ENCODE measurements at regions not wholly inside any gene's neighbourhood (a gene's known extent, or its start where the extent isn't known, plus 50 kb on each side); places are given as distances from the start of the nearest gene placed in this dataset.

GRCh38 chr6:21992178-21992967, 304.5 kb downstream of the PRL start:
- TF ChIP-seq, protein P1, sequence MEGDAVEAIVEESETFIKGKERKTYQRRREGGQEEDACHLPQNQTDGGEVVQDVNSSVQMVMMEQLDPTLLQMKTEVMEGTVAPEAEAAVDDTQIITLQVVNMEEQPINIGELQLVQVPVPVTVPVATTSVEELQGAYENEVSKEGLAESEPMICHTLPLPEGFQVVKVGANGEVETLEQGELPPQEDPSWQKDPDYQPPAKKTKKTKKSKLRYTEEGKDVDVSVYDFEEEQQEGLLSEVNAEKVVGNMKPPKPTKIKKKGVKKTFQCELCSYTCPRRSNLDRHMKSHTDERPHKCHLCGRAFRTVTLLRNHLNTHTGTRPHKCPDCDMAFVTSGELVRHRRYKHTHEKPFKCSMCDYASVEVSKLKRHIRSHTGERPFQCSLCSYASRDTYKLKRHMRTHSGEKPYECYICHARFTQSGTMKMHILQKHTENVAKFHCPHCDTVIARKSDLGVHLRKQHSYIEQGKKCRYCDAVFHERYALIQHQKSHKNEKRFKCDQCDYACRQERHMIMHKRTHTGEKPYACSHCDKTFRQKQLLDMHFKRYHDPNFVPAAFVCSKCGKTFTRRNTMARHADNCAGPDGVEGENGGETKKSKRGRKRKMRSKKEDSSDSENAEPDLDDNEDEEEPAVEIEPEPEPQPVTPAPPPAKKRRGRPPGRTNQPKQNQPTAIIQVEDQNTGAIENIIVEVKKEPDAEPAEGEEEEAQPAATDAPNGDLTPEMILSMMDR (IDR thresholded peaks at IDR 0.05 in 8 of 11, conservative IDR thresholded peaks at IDR 0.05 in 3 of 11): no peak
- no peak for TF ChIP-seq POLR2A (IDR thresholded peaks at IDR 0.05)
- TF ChIP-seq POLR2AphosphoS5 (IDR thresholded peaks at IDR 0.05): no peak
